MM.1S (cell line): ENCODE measurements at regions not wholly inside any gene's neighbourhood (a gene's known extent, or its start where the extent isn't known, plus 50 kb on each side); places are given as distances from the start of the nearest gene placed in this dataset.

ENCODE experiments used
- DNase-seq: peaks from one replicate; pipeline ENCODE4 v3.0.0-alpha.2; 2015
- H2AFZ ChIP-seq: fragments of 300-600 bp; sonication (generic); 2 replicates; pipeline ENCODE4 v1.6.0; 2016; ENCODE audit warnings: antibody characterized with exemption, low read length
- H3F3A ChIP-seq: fragments of 300-600 bp; sonication (generic); 2 replicates; pipeline ENCODE4 v1.6.1; 2016; ENCODE audit warnings: mild to moderate bottlenecking, antibody characterized with exemption, low read length, moderate library complexity, mixed read lengths; ENCODE audit not compliant: insufficient read depth
- H3K27ac ChIP-seq: fragments of 300-600 bp; sonication (generic); 2 replicates; pipeline ENCODE4 v1.5.1; 2016; ENCODE audit warnings: mild to moderate bottlenecking, low read length
- H3K27me3 ChIP-seq: fragments of 300-600 bp; sonication (generic); replicated peaks from 2 replicates; pipeline ENCODE4 v1.6.0; 2016; ENCODE audit warnings: low read length; ENCODE audit not compliant: insufficient read depth
- H3K36me3 ChIP-seq: fragments of 300-600 bp; sonication (generic); replicated peaks from 2 replicates; pipeline ENCODE4 v1.6.1; 2016; ENCODE audit warnings: mild to moderate bottlenecking, low read length, mixed read lengths; ENCODE audit not compliant: insufficient read depth
- H3K4me1 ChIP-seq: fragments of 300-600 bp; sonication (generic); 2 replicates; pipeline ENCODE4 v1.6.1; 2016; ENCODE audit warnings: low read length, mixed read lengths
- H3K4me2 ChIP-seq: fragments of 300-600 bp; sonication (generic); 2 replicates; pipeline ENCODE4 v1.6.0; 2016; ENCODE audit warnings: low read depth, low read length
- H3K4me3 ChIP-seq: fragments of 300-600 bp; sonication (generic); 2 replicates; pipeline ENCODE4 v1.5.1; 2016; ENCODE audit warnings: low read length, mixed read lengths
- H3K79me2 ChIP-seq: fragments of 300-600 bp; sonication (generic); 2 replicates; pipeline ENCODE4 v1.6.1; 2016; ENCODE audit warnings: mixed run types, low read length, mixed read lengths
- H3K9ac ChIP-seq: fragments of 300-600 bp; sonication (generic); 2 replicates; pipeline ENCODE4 v1.6.1; 2016; ENCODE audit warnings: low read length, mixed read lengths
- H3K9me2 ChIP-seq: fragments of 300-600 bp; sonication (generic); replicated peaks from 2 replicates; pipeline ENCODE4 v1.6.1; 2016; ENCODE audit warnings: mild to moderate bottlenecking, low read length, mixed read lengths; ENCODE audit not compliant: insufficient read depth
- H3K9me3 ChIP-seq: fragments of 300-600 bp; sonication (generic); replicated peaks from 2 replicates; pipeline ENCODE4 v1.6.1; 2016; ENCODE audit warnings: mild to moderate bottlenecking, low read length, mixed read lengths; ENCODE audit not compliant: insufficient read depth
- H4K20me1 ChIP-seq: fragments of 300-600 bp; sonication (generic); 2 replicates; pipeline ENCODE4 v1.6.1; 2016; ENCODE audit warnings: mild to moderate bottlenecking, low read length, moderate library complexity, mixed read lengths; ENCODE audit not compliant: insufficient read depth
- EZH2 ChIP-seq: fragments of 300-600 bp; sonication (generic); optimal IDR thresholded peaks from 2 replicates; pipeline ENCODE3; 2017; ENCODE audit warnings: low read depth, mild to moderate bottlenecking, antibody characterized with exemption, low read length, mixed read lengths
- EZH2phosphoT487 ChIP-seq: fragments of 300-600 bp; sonication (generic); IDR thresholded peaks from 2 replicates; pipeline ENCODE4 v1.6.1; 2018; ENCODE audit warnings: antibody characterized with exemption, low read length
- TF ChIP-seq, protein P1 (sequence below): fragments of 300-600 bp; sonication (generic); IDR thresholded peaks from 2 replicates; pipeline ENCODE4 v1.5.1; 2016; ENCODE audit warnings: antibody characterized with exemption, low read length, mixed read lengths

DNA sequence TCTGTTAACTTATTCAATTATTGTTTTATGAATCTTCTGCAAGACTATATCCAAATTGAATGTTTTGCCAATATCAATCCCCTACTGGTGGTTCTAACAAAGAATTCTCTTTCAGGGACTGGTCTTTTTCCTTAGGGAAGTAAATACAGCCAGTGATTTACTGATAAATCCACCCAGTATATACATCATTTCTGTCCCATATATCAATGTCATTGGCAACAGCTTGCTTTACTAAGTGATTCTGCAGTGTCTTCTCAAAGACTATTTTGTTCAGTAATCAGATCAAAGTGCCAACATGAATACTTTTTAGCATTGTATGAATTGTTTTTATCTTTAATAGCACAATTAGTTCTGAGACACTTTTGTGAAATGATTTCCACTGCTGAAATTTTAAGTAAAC is 114.0 kb upstream of the OBI1 start:
- no peaks in the 10 kb centered on the region for H3K79me2 ChIP-seq
- no peak overlapping the region for H3K27ac ChIP-seq
- H3K4me2 ChIP-seq, result no peak overlapping the region
- H3F3A ChIP-seq, result no peaks in the 10 kb centered on the region
- no peaks in the 10 kb centered on the region for H3K4me1 ChIP-seq
- no peaks in the 10 kb centered on the region for H3K9me3 ChIP-seq
- no peaks in the 10 kb centered on the region for H3K9me2 ChIP-seq
- TF ChIP-seq, protein P1, sequence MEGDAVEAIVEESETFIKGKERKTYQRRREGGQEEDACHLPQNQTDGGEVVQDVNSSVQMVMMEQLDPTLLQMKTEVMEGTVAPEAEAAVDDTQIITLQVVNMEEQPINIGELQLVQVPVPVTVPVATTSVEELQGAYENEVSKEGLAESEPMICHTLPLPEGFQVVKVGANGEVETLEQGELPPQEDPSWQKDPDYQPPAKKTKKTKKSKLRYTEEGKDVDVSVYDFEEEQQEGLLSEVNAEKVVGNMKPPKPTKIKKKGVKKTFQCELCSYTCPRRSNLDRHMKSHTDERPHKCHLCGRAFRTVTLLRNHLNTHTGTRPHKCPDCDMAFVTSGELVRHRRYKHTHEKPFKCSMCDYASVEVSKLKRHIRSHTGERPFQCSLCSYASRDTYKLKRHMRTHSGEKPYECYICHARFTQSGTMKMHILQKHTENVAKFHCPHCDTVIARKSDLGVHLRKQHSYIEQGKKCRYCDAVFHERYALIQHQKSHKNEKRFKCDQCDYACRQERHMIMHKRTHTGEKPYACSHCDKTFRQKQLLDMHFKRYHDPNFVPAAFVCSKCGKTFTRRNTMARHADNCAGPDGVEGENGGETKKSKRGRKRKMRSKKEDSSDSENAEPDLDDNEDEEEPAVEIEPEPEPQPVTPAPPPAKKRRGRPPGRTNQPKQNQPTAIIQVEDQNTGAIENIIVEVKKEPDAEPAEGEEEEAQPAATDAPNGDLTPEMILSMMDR, result no peak
- TF ChIP-seq EZH2phosphoT487, result no peak
- TF ChIP-seq EZH2, result no peak
- no peak overlapping the region for H2AFZ ChIP-seq
- H4K20me1 ChIP-seq, result no peaks in the 10 kb centered on the region
- H3K27me3 ChIP-seq, result no peaks in the 10 kb centered on the region
- no peak overlapping the region for H3K4me3 ChIP-seq
- DNase-seq, result no peak
- H3K9ac ChIP-seq, result no peak overlapping the region
- no peaks in the 10 kb centered on the region for H3K36me3 ChIP-seq

DNA sequence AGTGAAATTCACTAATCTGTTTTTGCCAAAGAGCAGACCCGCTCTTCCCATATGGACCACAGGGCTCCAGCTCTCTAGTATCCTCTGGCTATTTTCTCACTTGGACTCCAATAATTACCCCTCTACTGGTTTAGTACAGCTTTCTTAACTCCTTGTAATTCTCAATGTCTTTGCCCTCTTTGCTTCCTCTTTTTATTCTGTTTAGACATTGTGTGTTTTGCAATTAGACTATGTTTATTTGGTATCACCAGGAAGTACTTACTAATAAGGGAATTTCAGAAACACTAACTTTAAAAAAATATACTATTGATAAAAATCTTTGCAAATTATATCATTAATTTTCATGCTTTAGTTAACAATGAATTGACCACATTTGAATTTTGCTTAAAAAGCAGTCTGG is 111.6 kb upstream of the OBI1 start:
- no peaks in the 10 kb centered on the region for H4K20me1 ChIP-seq
- no peaks in the 10 kb centered on the region for H3K4me1 ChIP-seq
- no peaks in the 10 kb centered on the region for H3K9me2 ChIP-seq
- no peaks in the 10 kb centered on the region for H3K36me3 ChIP-seq
- H3K27me3 ChIP-seq, result no peaks in the 10 kb centered on the region
- no peak for DNase-seq
- no peak overlapping the region for H3K27ac ChIP-seq
- H3K79me2 ChIP-seq, result no peaks in the 10 kb centered on the region
- H3K9ac ChIP-seq, result no peak overlapping the region
- H3K4me2 ChIP-seq, result no peak overlapping the region
- TF ChIP-seq, protein P1, result no peak
- TF ChIP-seq EZH2, result no peak
- no peak for TF ChIP-seq EZH2phosphoT487
- no peak overlapping the region for H2AFZ ChIP-seq
- no peaks in the 10 kb centered on the region for H3F3A ChIP-seq
- H3K9me3 ChIP-seq, result no peaks in the 10 kb centered on the region
- H3K4me3 ChIP-seq, result no peak overlapping the region

DNA sequence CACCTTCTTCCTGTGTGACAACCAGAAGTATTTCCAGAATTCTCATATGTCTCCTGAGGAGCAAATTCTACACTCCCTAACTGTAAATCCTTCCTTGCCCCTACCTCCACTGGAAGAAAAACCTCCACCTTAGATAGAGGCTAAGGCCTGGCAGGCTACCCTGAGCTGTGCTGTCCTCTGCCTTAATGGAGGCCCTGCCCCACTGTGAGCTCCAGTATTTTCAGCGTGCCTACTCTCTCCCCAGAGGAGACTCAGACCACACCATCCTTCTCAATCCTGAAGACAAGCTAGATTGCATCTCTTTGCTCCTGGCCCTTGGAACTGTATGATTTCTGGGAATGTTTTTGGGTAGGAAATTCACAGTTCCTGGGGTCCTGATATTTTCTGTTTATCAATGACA is 110.0 kb upstream of the OBI1 start:
- no peaks in the 10 kb centered on the region for H3K4me1 ChIP-seq
- no peak overlapping the region for H3K9ac ChIP-seq
- no peak overlapping the region for H3K4me3 ChIP-seq
- no peak overlapping the region for H3K27ac ChIP-seq
- H3K4me2 ChIP-seq, result no peak overlapping the region
- TF ChIP-seq EZH2phosphoT487 (no peak), EZH2 (no peak)
- TF ChIP-seq, protein P1, result no peak
- no peak overlapping the region for H2AFZ ChIP-seq
- H3K9me2 ChIP-seq, result no peaks in the 10 kb centered on the region
- H4K20me1 ChIP-seq, result no peaks in the 10 kb centered on the region
- H3K27me3 ChIP-seq, result no peaks in the 10 kb centered on the region
- no peaks in the 10 kb centered on the region for H3F3A ChIP-seq
- no peaks in the 10 kb centered on the region for H3K36me3 ChIP-seq
- no peaks in the 10 kb centered on the region for H3K79me2 ChIP-seq
- no peak for DNase-seq
- no peaks in the 10 kb centered on the region for H3K9me3 ChIP-seq
